Panc1 (cell line): ENCODE measurements at regions not wholly inside any gene's neighbourhood (a gene's known extent, or its start where the extent isn't known, plus 50 kb on each side); places are given as distances from the start of the nearest gene placed in this dataset.

Experiments used
- ATAC-seq: fragments of 200-7000 bp; cut with Tn5 transposase; 2 replicates; pipeline ENCODE4 v1.9.1; 2020; ENCODE audit warnings: mild to moderate bottlenecking, moderate library complexity
- BruUV-seq: library from RNA; stranded (reverse); fragments of 400-500 nt; replicated peaks from 2 replicates; lab custom pipeline; 2021; lab: Mats Ljungman, UMichigan
- CTCF ChIA-PET: fragments of 300-600 bp; sonication (Branson Sonifier 250); formaldehyde crosslinking; loops from one replicate; lab custom pipeline; 2022; ENCODE audit warnings: antibody characterized with exemption; lab: Charles Lee
- POLR2A ChIA-PET: fragments of 300-600 bp; sonication (Branson Sonifier 250); formaldehyde crosslinking; loops from one replicate; lab custom pipeline; 2022; ENCODE audit warnings: antibody characterized with exemption; lab: Charles Lee
- DNase-seq: peaks from one replicate; pipeline ENCODE4 v3.0.0-alpha.2; 2010; ENCODE audit warnings: low read depth, low spot score
- H3K27ac ChIP-seq: 2 replicates; pipeline ENCODE4 v1.5.1; 2011; ENCODE audit warnings: mild to moderate bottlenecking, low read length, inconsistent platforms
- H3K27me3 ChIP-seq: fragments of 200-500 bp; sonication (Bioruptor generic); 2 replicates; pipeline ENCODE4 v1.6.0; 2014; ENCODE audit warnings: low read length, inconsistent platforms; ENCODE audit not compliant: control insufficient read depth, insufficient read depth
- H3K36me3 ChIP-seq: fragments of 200-500 bp; sonication (Bioruptor generic); 2 replicates; pipeline ENCODE4 v1.5.1; 2014; ENCODE audit warnings: inconsistent platforms, mild to moderate bottlenecking, low read length, moderate library complexity; ENCODE audit not compliant: control insufficient read depth, insufficient read depth
- H3K4me1 ChIP-seq: 2 replicates; pipeline ENCODE4 v1.5.1; 2011; ENCODE audit warnings: inconsistent platforms, mild to moderate bottlenecking, low read length, moderate library complexity; ENCODE audit not compliant: control insufficient read depth, insufficient read depth
- H3K4me3 ChIP-seq, 2 experiments: 2 replicates each; pipeline ENCODE4 v1.5.1; 2011 to 2012; ENCODE audit warnings: low read depth in 2 of 2, low read length in 2 of 2, mild to moderate bottlenecking in 2 of 2, inconsistent platforms in 1 of 2, moderate library complexity in 1 of 2
- H3K9me3 ChIP-seq: fragments of 200-500 bp; sonication (Bioruptor generic); 2 replicates; pipeline ENCODE4 v1.5.1; 2014; ENCODE audit warnings: low read depth, mild to moderate bottlenecking, inconsistent platforms, low read length, moderate library complexity; ENCODE audit not compliant: control insufficient read depth, insufficient read depth
- POLR2AphosphoS5 ChIP-seq: IDR thresholded peaks from 2 replicates; pipeline ENCODE4 v1.6.1; 2012; ENCODE audit warnings: mild to moderate bottlenecking, low read depth, low read length, moderate library complexity
- REST ChIP-seq, 2 experiments: IDR thresholded peaks; 2 replicates each; pipeline ENCODE4 v1.6.1; 2011 to 2012; ENCODE audit warnings: low read depth in 2 of 2, control low read depth in 1 of 2, low read length in 1 of 2, mild to moderate bottlenecking in 1 of 2, moderate library complexity in 1 of 2; ENCODE audit not compliant: insufficient read depth in 1 of 2
- SIN3A ChIP-seq: IDR thresholded peaks from 2 replicates; pipeline ENCODE4 v1.6.1; 2012; ENCODE audit warnings: low read depth, mild to moderate bottlenecking, low read length, moderate library complexity, borderline replicate concordance; ENCODE audit not compliant: insufficient read depth
- TCF7L2 ChIP-seq: IDR thresholded peaks from 2 replicates; pipeline ENCODE4 v1.6.1; 2011; ENCODE audit warnings: mild to moderate bottlenecking, low read depth, low read length, inconsistent platforms
- in situ Hi-C: cut with HindIII; loops from 2 replicates; pipeline ENCODE4 v1.10.0; 2016; ENCODE audit warnings: low sequenced_read_pairs, low pct_unique_long_range_greater_than_20kb
- intact Hi-C: fragments of 100-400 bp; cut with micrococcal nuclease; formaldehyde crosslinking; loops from one replicate; pipeline ENCODE4 v1.10.0; 2022; ENCODE audit not compliant: unreplicated experiment
- TF ChIP-seq, protein P1 (sequence below): fragments of 450-650 bp; IDR thresholded peaks from 2 replicates; pipeline ENCODE4 v1.5.1; 2017; ENCODE audit warnings: mild to moderate bottlenecking

DNA sequence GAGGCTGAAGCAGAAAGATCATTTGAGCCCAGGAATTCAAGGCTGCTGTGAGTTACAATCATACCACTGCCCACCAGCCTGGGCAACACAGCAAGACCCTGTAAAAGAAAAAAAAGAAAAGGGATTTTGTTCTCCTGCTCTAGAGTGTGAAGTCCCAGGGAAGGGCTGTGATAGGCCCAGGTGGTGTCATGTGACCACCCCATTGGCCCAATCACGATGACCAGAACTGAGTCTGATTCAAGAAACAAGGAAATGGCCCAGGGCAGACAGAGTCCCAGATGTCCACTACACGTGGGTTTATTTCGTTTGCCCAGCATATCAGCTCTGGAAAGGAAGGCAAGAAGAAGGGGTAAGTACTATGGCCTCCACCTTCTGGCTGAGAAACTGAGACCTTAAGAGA is 81.3 kb upstream of the CUX1 start:
- DNase-seq (no peak), ATAC-seq (no peak)
- in situ Hi-C loops (no loop called here), intact Hi-C loops (no loop called here)
- ChIA-PET POLR2A (no interaction called here), CTCF (no interaction called here)
- Histone ChIP-seq H3K4me1 (peaks cover 6% of the 10 kb centered on the region; the same call in 1 of the 2 replicates), H3K9me3 (no peaks in the 10 kb centered on the region), H3K36me3 (no peaks in the 10 kb centered on the region), H3K27ac (no peak overlapping the region), H3K4me3 (no peak overlapping the region), H3K27me3 (no peaks in the 10 kb centered on the region)
- no TSS peak for BruUV-seq
- no peak for TF ChIP-seq REST (IDR thresholded peaks at IDR 0.05; ENCODE audit: insufficient read depth in 1 of 2, low read depth in 2 of 2, low read length in 1 of 2)
- TF ChIP-seq, protein P1, sequence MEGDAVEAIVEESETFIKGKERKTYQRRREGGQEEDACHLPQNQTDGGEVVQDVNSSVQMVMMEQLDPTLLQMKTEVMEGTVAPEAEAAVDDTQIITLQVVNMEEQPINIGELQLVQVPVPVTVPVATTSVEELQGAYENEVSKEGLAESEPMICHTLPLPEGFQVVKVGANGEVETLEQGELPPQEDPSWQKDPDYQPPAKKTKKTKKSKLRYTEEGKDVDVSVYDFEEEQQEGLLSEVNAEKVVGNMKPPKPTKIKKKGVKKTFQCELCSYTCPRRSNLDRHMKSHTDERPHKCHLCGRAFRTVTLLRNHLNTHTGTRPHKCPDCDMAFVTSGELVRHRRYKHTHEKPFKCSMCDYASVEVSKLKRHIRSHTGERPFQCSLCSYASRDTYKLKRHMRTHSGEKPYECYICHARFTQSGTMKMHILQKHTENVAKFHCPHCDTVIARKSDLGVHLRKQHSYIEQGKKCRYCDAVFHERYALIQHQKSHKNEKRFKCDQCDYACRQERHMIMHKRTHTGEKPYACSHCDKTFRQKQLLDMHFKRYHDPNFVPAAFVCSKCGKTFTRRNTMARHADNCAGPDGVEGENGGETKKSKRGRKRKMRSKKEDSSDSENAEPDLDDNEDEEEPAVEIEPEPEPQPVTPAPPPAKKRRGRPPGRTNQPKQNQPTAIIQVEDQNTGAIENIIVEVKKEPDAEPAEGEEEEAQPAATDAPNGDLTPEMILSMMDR: no peak
- no peak for TF ChIP-seq POLR2AphosphoS5
- TF ChIP-seq SIN3A: no peak
- no peak for TF ChIP-seq TCF7L2

GRCh38 chr7:101739775-101740398 is 77.5 kb upstream of the CUX1 start:
- peak overlapping the region; percentile 21; the same call in 1 of the 2 replicates for H3K27ac ChIP-seq
- POLR2A ChIA-PET: interaction anchor here (0.7 kb wide), 1 partner anchor 56 kb away, joined by 8 read pairs; no protein-coding TSS in a partner anchor
- no peaks in the 10 kb centered on the region for H3K36me3 ChIP-seq
- TF ChIP-seq TCF7L2 (no peak), SIN3A (no peak), REST (IDR thresholded peaks at IDR 0.05; ENCODE audit: insufficient read depth in 1 of 2, low read depth in 2 of 2, low read length in 1 of 2) (no peak), POLR2AphosphoS5 (no peak)
- TF ChIP-seq, protein P1: no peak
- no peak overlapping the region for H3K4me3 ChIP-seq
- CTCF ChIA-PET: no interaction called here
- H3K27me3 ChIP-seq: no peaks in the 10 kb centered on the region
- no TSS peak for BruUV-seq
- ATAC-seq (no peak), DNase-seq (no peak)
- no peaks in the 10 kb centered on the region for H3K9me3 ChIP-seq
- H3K4me1 ChIP-seq: peaks cover 25% of the 10 kb centered on the region
- in situ Hi-C loops (no loop called here), intact Hi-C loops (no loop called here)
